Neural progenitor cell (in vitro differentiated cells): ENCODE measurements at regions not wholly inside any gene's neighbourhood (a gene's known extent, or its start where the extent isn't known, plus 50 kb on each side); places are given as distances from the start of the nearest gene placed in this dataset.

Source experiments
- DNase-seq: peaks from one replicate; pipeline ENCODE4 v3.0.0-alpha.2; 2016; ENCODE audit warnings: low spot score
- H2AFZ ChIP-seq: fragments of 200-600 bp; sonication (generic); replicated peaks from 2 replicates; pipeline ENCODE4 v1.6.1; 2016; ENCODE audit warnings: antibody characterized with exemption
- H3F3A ChIP-seq: fragments of 200-600 bp; sonication (generic); 2 replicates; pipeline ENCODE4 v1.6.1; 2016; ENCODE audit warnings: antibody characterized with exemption, low read depth
- H3K27ac ChIP-seq: fragments of 200-600 bp; sonication (generic); 2 replicates; pipeline ENCODE4 v1.5.1; 2016; ENCODE audit warnings: mild to moderate bottlenecking
- H3K27me3 ChIP-seq: fragments of 200-600 bp; sonication (generic); 2 replicates; pipeline ENCODE4 v1.6.1; 2016; ENCODE audit warnings: mild to moderate bottlenecking, moderate library complexity
- H3K36me3 ChIP-seq: fragments of 200-600 bp; sonication (generic); 2 replicates; pipeline ENCODE4 v1.5.1; 2016
- H3K4me1 ChIP-seq: fragments of 200-600 bp; sonication (generic); 2 replicates; pipeline ENCODE4 v1.6.1; 2016; ENCODE audit warnings: mixed run types
- H3K4me2 ChIP-seq: fragments of 200-600 bp; sonication (generic); 2 replicates; pipeline ENCODE4 v1.6.1; 2016
- H3K4me3 ChIP-seq: fragments of 200-600 bp; sonication (generic); 2 replicates; pipeline ENCODE4 v1.5.1; 2016
- H3K79me2 ChIP-seq: fragments of 200-600 bp; sonication (generic); 2 replicates; pipeline ENCODE4 v1.6.1; 2016; ENCODE audit warnings: low read depth
- H3K9ac ChIP-seq: fragments of 200-600 bp; sonication (generic); 2 replicates; pipeline ENCODE4 v1.6.1; 2016
- H3K9me3 ChIP-seq: fragments of 200-600 bp; sonication (generic); 2 replicates; pipeline ENCODE4 v1.5.1; 2016; ENCODE audit warnings: low read depth
- H4K20me1 ChIP-seq: fragments of 200-600 bp; sonication (generic); 2 replicates; pipeline ENCODE4 v1.6.1; 2016; ENCODE audit warnings: low read depth
- H3K27ac Mint-ChIP-seq: 3 replicates; pipeline ENCODE4 v1.8.0; 2021; ENCODE audit warnings: mixed read lengths
- H3K27me3 Mint-ChIP-seq: 2 replicates; pipeline ENCODE4 v1.8.0; 2022; ENCODE audit warnings: low read depth, mild to moderate bottlenecking, inconsistent platforms, moderate library complexity, mixed read lengths; ENCODE audit not compliant: insufficient read depth
- H3K36me3 Mint-ChIP-seq: 3 replicates; pipeline ENCODE4 v1.8.0; 2021; ENCODE audit warnings: mixed read lengths
- H3K4me1 Mint-ChIP-seq: 3 replicates; pipeline ENCODE4 v1.8.0; 2021; ENCODE audit warnings: mixed read lengths
- H3K4me3 Mint-ChIP-seq: 3 replicates; pipeline ENCODE4 v1.8.0; 2021; ENCODE audit warnings: mild to moderate bottlenecking, moderate library complexity, mixed read lengths
- H3K9me3 Mint-ChIP-seq: 3 replicates; pipeline ENCODE4 v1.8.0; 2020; ENCODE audit warnings: mixed read lengths
- EZH2 ChIP-seq: fragments of 200-600 bp; sonication (generic); IDR thresholded peaks from 2 replicates; pipeline ENCODE4 v1.6.1; 2017; ENCODE audit warnings: antibody characterized with exemption, mild to moderate bottlenecking, moderate library complexity
- EZH2phosphoT487 ChIP-seq: fragments of 200-600 bp; sonication (generic); IDR thresholded peaks from 2 replicates; pipeline ENCODE4 v1.6.1; 2017; ENCODE audit warnings: antibody characterized with exemption
- TF ChIP-seq, protein P1 (sequence below): fragments of 200-600 bp; sonication (generic); IDR thresholded peaks from 2 replicates; pipeline ENCODE4 v1.5.1; 2017; ENCODE audit warnings: antibody characterized with exemption, mild to moderate bottlenecking

DNA sequence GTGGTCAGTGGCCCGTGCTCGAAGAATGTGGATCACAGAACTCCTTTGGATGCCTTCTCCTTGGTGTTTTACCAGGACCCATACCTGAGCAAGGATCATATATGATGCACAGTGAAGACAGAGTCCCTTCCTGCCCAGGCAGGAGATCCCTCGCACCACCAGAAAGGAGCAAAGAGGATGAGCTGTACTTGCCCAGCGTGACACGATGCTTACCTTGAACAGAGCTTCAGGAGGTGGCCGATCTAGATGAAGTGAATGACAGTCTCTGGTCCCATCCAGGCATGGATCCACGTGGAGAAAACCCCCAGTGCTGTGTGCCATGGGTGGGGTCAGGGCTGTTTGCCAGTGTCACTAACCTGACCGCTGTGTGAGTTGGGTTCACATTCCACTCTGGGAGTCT lies 455.4 kb downstream of the GADD45G start:
- Histone ChIP-seq H3F3A (no peaks in the 10 kb centered on the region), H2AFZ (no peak overlapping the region), H3K4me2 (no peak overlapping the region), H3K9me3 (no peaks in the 10 kb centered on the region), H3K27me3 (no peaks in the 10 kb centered on the region), H4K20me1 (no peaks in the 10 kb centered on the region), H3K4me3 (no peak overlapping the region), H3K4me1 (no peaks in the 10 kb centered on the region), H3K27ac (no peak overlapping the region), H3K9ac (no peak overlapping the region), H3K79me2 (no peaks in the 10 kb centered on the region), H3K36me3 (no peaks in the 10 kb centered on the region)
- DNase-seq = no peak
- H3K36me3 Mint-ChIP-seq = no peaks in the 10 kb centered on the region
- TF ChIP-seq EZH2phosphoT487 (no peak), EZH2 (no peak)
- TF ChIP-seq, protein P1, sequence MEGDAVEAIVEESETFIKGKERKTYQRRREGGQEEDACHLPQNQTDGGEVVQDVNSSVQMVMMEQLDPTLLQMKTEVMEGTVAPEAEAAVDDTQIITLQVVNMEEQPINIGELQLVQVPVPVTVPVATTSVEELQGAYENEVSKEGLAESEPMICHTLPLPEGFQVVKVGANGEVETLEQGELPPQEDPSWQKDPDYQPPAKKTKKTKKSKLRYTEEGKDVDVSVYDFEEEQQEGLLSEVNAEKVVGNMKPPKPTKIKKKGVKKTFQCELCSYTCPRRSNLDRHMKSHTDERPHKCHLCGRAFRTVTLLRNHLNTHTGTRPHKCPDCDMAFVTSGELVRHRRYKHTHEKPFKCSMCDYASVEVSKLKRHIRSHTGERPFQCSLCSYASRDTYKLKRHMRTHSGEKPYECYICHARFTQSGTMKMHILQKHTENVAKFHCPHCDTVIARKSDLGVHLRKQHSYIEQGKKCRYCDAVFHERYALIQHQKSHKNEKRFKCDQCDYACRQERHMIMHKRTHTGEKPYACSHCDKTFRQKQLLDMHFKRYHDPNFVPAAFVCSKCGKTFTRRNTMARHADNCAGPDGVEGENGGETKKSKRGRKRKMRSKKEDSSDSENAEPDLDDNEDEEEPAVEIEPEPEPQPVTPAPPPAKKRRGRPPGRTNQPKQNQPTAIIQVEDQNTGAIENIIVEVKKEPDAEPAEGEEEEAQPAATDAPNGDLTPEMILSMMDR = no peak
- no peaks in the 10 kb centered on the region for H3K4me1 Mint-ChIP-seq
- no peak overlapping the region for H3K27ac Mint-ChIP-seq
- no peaks in the 10 kb centered on the region for H3K27me3 Mint-ChIP-seq
- H3K4me3 Mint-ChIP-seq = no peak overlapping the region
- H3K9me3 Mint-ChIP-seq = peaks cover 3% of the 10 kb centered on the region

DNA sequence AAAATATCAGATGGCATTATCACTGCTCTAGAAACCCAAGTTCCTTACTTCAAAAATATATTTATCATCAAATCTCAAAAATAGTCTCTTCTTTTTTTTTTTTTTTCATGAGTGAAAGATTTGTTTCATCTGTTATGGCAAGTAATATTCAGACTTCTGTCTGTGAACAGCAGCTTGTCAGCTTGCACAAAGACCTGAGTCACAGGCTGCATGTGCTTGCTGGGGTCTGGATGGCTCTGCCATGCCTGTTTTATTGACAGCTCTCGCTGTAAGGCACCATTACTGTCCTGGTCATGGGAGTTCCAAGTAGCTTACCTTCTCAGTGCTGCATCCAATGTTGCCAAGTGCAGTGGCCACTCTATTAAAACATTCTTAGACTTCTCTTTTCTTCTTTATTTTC lies 456.4 kb downstream of the GADD45G start:
- no peak overlapping the region for H3K27ac Mint-ChIP-seq
- no peak overlapping the region for H3K4me2 ChIP-seq
- H3K4me3 Mint-ChIP-seq = no peak overlapping the region
- H3K79me2 ChIP-seq = no peaks in the 10 kb centered on the region
- no peaks in the 10 kb centered on the region for H3K36me3 Mint-ChIP-seq
- no peaks in the 10 kb centered on the region for H3K4me1 Mint-ChIP-seq
- DNase-seq = no peak
- no peak overlapping the region for H3K4me3 ChIP-seq
- no peaks in the 10 kb centered on the region for H3F3A ChIP-seq
- H3K27ac ChIP-seq = no peak overlapping the region
- no peaks in the 10 kb centered on the region for H3K36me3 ChIP-seq
- H3K9me3 ChIP-seq = no peaks in the 10 kb centered on the region
- H3K9me3 Mint-ChIP-seq = no peaks in the 10 kb centered on the region
- H3K9ac ChIP-seq = no peak overlapping the region
- no peak overlapping the region for H2AFZ ChIP-seq
- TF ChIP-seq EZH2 (no peak), EZH2phosphoT487 (no peak)
- TF ChIP-seq, protein P1 = no peak
- no peaks in the 10 kb centered on the region for H3K27me3 Mint-ChIP-seq
- H4K20me1 ChIP-seq = no peaks in the 10 kb centered on the region
- H3K27me3 ChIP-seq = no peaks in the 10 kb centered on the region
- H3K4me1 ChIP-seq = no peaks in the 10 kb centered on the region

DNA sequence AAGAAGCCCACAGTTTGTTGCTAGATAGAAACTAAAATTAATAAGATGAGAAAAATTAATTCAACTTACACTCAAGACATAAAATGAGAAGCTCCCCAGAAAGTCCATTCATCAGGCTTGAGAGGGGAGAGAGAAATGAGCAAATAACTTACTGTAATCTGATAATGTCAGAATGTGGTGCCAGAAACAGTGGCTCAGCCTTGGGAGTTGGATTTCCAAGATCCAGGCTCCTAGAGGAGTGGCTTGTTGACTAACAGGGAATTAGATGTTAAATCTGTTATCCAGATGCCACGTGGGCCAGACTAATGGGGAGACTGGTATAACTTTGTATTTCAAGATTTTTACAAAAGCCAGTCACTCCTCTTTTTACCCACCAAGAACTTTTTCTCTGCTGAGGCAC lies 458.2 kb downstream of the GADD45G start:
- Histone ChIP-seq H3F3A (no peaks in the 10 kb centered on the region), H3K27ac (no peak overlapping the region), H2AFZ (no peak overlapping the region), H3K4me1 (no peaks in the 10 kb centered on the region), H4K20me1 (no peaks in the 10 kb centered on the region), H3K27me3 (no peaks in the 10 kb centered on the region), H3K36me3 (no peaks in the 10 kb centered on the region), H3K9me3 (no peaks in the 10 kb centered on the region), H3K4me2 (no peak overlapping the region), H3K79me2 (no peaks in the 10 kb centered on the region), H3K4me3 (no peak overlapping the region), H3K9ac (no peak overlapping the region)
- TF ChIP-seq EZH2 (no peak), EZH2phosphoT487 (no peak)
- TF ChIP-seq, protein P1 = no peak
- Mint-ChIP-seq H3K4me3 (no peak overlapping the region), H3K36me3 (no peaks in the 10 kb centered on the region), H3K27ac (no peak overlapping the region), H3K27me3 (no peaks in the 10 kb centered on the region), H3K4me1 (no peaks in the 10 kb centered on the region), H3K9me3 (no peaks in the 10 kb centered on the region)
- no peak for DNase-seq

DNA sequence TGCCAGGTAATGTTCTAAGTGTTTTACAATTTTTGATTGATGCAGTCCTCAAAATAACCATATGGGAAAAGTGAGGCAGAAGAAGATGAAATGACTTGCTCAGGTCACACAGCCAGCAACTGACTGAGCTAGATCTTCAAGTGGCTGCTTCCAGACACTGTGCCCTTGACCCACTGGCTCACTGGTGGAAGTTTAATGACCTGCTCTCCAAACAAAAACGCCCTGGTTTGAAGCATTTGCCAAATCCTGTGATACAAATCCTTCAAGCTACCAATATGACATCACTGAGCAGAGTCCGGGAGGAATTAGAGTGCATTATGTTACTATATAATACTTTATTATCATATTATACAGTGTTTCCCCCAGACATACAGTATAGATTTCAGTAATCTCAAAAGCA lies 459.4 kb downstream of the GADD45G start:
- no peaks in the 10 kb centered on the region for H3F3A ChIP-seq
- no peaks in the 10 kb centered on the region for H3K9me3 Mint-ChIP-seq
- H3K4me3 Mint-ChIP-seq = no peak overlapping the region

More for the DNA sequence above, 459.4 kb downstream of the GADD45G start:
- Histone ChIP-seq H4K20me1 (no peaks in the 10 kb centered on the region), H3K4me3 (no peak overlapping the region), H3K9me3 (no peaks in the 10 kb centered on the region), H3K79me2 (no peaks in the 10 kb centered on the region), H3K27ac (no peak overlapping the region), H3K9ac (no peak overlapping the region), H3K36me3 (no peaks in the 10 kb centered on the region), H2AFZ (no peak overlapping the region), H3K4me1 (no peaks in the 10 kb centered on the region), H3K27me3 (no peaks in the 10 kb centered on the region), H3K4me2 (no peak overlapping the region)
- Mint-ChIP-seq H3K27ac (no peak overlapping the region), H3K27me3 (no peaks in the 10 kb centered on the region), H3K4me1 (no peaks in the 10 kb centered on the region), H3K36me3 (no peaks in the 10 kb centered on the region)
- TF ChIP-seq, protein P1 = no peak
- TF ChIP-seq EZH2 = no peak
- TF ChIP-seq EZH2phosphoT487 = no peak
- no peak for DNase-seq
